Thoracic aorta (tissue), 2 donors: ENCODE measurements at regions not wholly inside any gene's neighbourhood (a gene's known extent, or its start where the extent isn't known, plus 50 kb on each side); places are given as distances from the start of the nearest gene placed in this dataset.

Experiments
- ATAC-seq: fragments of 150-250 bp; one replicate; pipeline ENCODE4 v1.8.0; 2017; ENCODE audit warnings: low read depth; ENCODE audit not compliant: insufficient number of reproducible peaks, low FRiP score
- DNase-seq: peaks from one replicate; pipeline ENCODE4 v3.0.0-alpha.2; 2020; ENCODE audit warnings: low spot score
- H3K27ac ChIP-seq, 2 donors: fragments of 200-600 bp; sonication (generic); 1 replicate in 1 of 2; 2 replicates in 1 of 2; pipeline ENCODE4 v1.5.1; 2016; ENCODE audit warnings: mild to moderate bottlenecking in 2 of 2, moderate library complexity in 2 of 2
- H3K27me3 ChIP-seq: fragments of 200-600 bp; sonication (generic); replicated peaks from 2 replicates; pipeline ENCODE4 v1.6.0; 2016; ENCODE audit warnings: mild to moderate bottlenecking; ENCODE audit not compliant: insufficient read depth
- H3K36me3 ChIP-seq: fragments of 200-600 bp; sonication (generic); one replicate; pipeline ENCODE4 v1.5.1; 2016
- H3K4me1 ChIP-seq, 2 donors: fragments of 200-600 bp; sonication (generic); 1 replicate in 1 of 2; 2 replicates in 1 of 2; pipeline versions ENCODE4 v1.5.1 to v1.6.0; 2016; ENCODE audit warnings: low read depth in 2 of 2, mild to moderate bottlenecking in 1 of 2; ENCODE audit not compliant: control insufficient read depth in 1 of 2
- H3K4me3 ChIP-seq: fragments of 200-600 bp; sonication (generic); 2 replicates; pipeline ENCODE4 v1.5.1; 2016; ENCODE audit warnings: mild to moderate bottlenecking
- H3K9me3 ChIP-seq: fragments of 200-600 bp; sonication (generic); 2 replicates; pipeline ENCODE4 v1.5.1; 2016
- CTCF ChIP-seq: fragments of 200-600 bp; sonication (generic); IDR thresholded peaks from one replicate; pipeline ENCODE4 v1.5.1; 2019; ENCODE audit warnings: antibody characterized with exemption

- no peak overlapping the region for H3K27ac ChIP-seq
- no peak for ATAC-seq
- H3K4me1 ChIP-seq = no peaks in the 10 kb centered on the region
- no peaks in the 10 kb centered on the region for H3K9me3 ChIP-seq
- no peak overlapping the region for H3K4me3 ChIP-seq
- DNase-seq = no peak
- no peak for TF ChIP-seq CTCF
- no peaks in the 10 kb centered on the region for H3K36me3 ChIP-seq
- no peaks in the 10 kb centered on the region for H3K27me3 ChIP-seq
Measured at GRCh38 chr4:106476741-106477140, 108.2 kb upstream of the GIMD1 start.

- DNase-seq (no peak), ATAC-seq (no peak)
- Histone ChIP-seq H3K36me3 (no peaks in the 10 kb centered on the region), H3K9me3 (no peaks in the 10 kb centered on the region), H3K27me3 (no peaks in the 10 kb centered on the region), H3K4me1 (no peaks in the 10 kb centered on the region), H3K4me3 (no peak overlapping the region), H3K27ac (no peak overlapping the region)
- no peak for TF ChIP-seq CTCF
Measured at GRCh38 chr4:106473515-106473914, 104.9 kb upstream of the GIMD1 start.

- TF ChIP-seq CTCF = no peak
- no peaks in the 10 kb centered on the region for H3K27me3 ChIP-seq
- no peaks in the 10 kb centered on the region for H3K36me3 ChIP-seq
- ATAC-seq (no peak), DNase-seq (no peak)
- no peaks in the 10 kb centered on the region for H3K4me1 ChIP-seq
- no peak overlapping the region for H3K27ac ChIP-seq
- no peaks in the 10 kb centered on the region for H3K9me3 ChIP-seq
- H3K4me3 ChIP-seq = no peak overlapping the region
Measured at GRCh38 chr4:106471151-106471550, 102.6 kb upstream of the GIMD1 start.

GRCh38 chr4:106463622-106464021 is 95.0 kb upstream of the GIMD1 start:
- Histone ChIP-seq H3K4me3 (no peak overlapping the region), H3K36me3 (no peaks in the 10 kb centered on the region), H3K9me3 (no peaks in the 10 kb centered on the region), H3K4me1 (no peaks in the 10 kb centered on the region), H3K27ac (no peak overlapping the region), H3K27me3 (no peaks in the 10 kb centered on the region)
- no peak for DNase-seq
- ATAC-seq = no peak
- TF ChIP-seq CTCF = no peak

- DNase-seq = no peak
- ATAC-seq = no peak
- no peak overlapping the region for H3K4me3 ChIP-seq
- no peak overlapping the region for H3K27ac ChIP-seq
- H3K9me3 ChIP-seq = no peaks in the 10 kb centered on the region
- no peaks in the 10 kb centered on the region for H3K27me3 ChIP-seq
- TF ChIP-seq CTCF = no peak
- no peaks in the 10 kb centered on the region for H3K36me3 ChIP-seq
- peaks cover 0 to 3% of the 10 kb centered on the region in 2 donors for H3K4me1 ChIP-seq
Measured at GRCh38 chr4:106454581-106454980, 86.0 kb upstream of the GIMD1 start.
